Neuronal stem cell (in vitro differentiated cells): ENCODE measurements at regions not wholly inside any gene's neighbourhood (a gene's known extent, or its start where the extent isn't known, plus 50 kb on each side); places are given as distances from the start of the nearest gene placed in this dataset.

Experiments used
- DNase-seq: peaks from one replicate; pipeline ENCODE4 v3.0.0-alpha.2; 2013; ENCODE audit warnings: low spot score
- H2AFZ ChIP-seq: one replicate; pipeline ENCODE4 v1.6.1; 2013; ENCODE audit warnings: mild to moderate bottlenecking, low read length, inconsistent platforms
- H2AK5ac ChIP-seq: 2 replicates; pipeline ENCODE4 v1.6.1; 2013; ENCODE audit warnings: low read depth, mild to moderate bottlenecking, inconsistent platforms, low read length, moderate library complexity, mixed read lengths
- H2BK120ac ChIP-seq: 2 replicates; pipeline ENCODE4 v1.6.1; 2013; ENCODE audit warnings: low read depth, mild to moderate bottlenecking, inconsistent platforms, low read length, moderate library complexity, mixed read lengths
- H2BK12ac ChIP-seq: one replicate; pipeline ENCODE4 v1.6.1; 2013; ENCODE audit warnings: low read length, inconsistent platforms
- H2BK15ac ChIP-seq: 2 replicates; pipeline ENCODE4 v1.6.1; 2013; ENCODE audit warnings: mild to moderate bottlenecking, low read length, inconsistent platforms, mixed read lengths
- H2BK5ac ChIP-seq: one replicate; pipeline ENCODE4 v1.6.1; 2013; ENCODE audit warnings: inconsistent platforms, mild to moderate bottlenecking, low read length, moderate library complexity
- H3K14ac ChIP-seq: one replicate; pipeline ENCODE4 v1.6.1; 2013; ENCODE audit warnings: low read length, inconsistent platforms
- H3K18ac ChIP-seq: 2 replicates; pipeline ENCODE4 v1.6.1; 2013; ENCODE audit warnings: low read length, inconsistent platforms
- H3K23ac ChIP-seq: 2 replicates; pipeline ENCODE4 v1.6.1; 2013; ENCODE audit warnings: low read depth, mild to moderate bottlenecking, mixed read lengths, low read length, inconsistent platforms; ENCODE audit not compliant: poor library complexity
- H3K27ac ChIP-seq: replicated peaks from 3 replicates; pipeline ENCODE4 v1.5.1; 2013; ENCODE audit warnings: low read length, inconsistent platforms
- H3K27me3 ChIP-seq, 3 experiments: 2 replicates each; pipeline ENCODE4 v1.6.1; 2013; ENCODE audit warnings: low read length in 3 of 3, mild to moderate bottlenecking in 2 of 3, inconsistent platforms in 1 of 3, low read depth in 1 of 3, mixed read lengths in 1 of 3, moderate library complexity in 1 of 3; ENCODE audit not compliant: control insufficient read depth in 3 of 3, insufficient read depth in 3 of 3
- H3K36me3 ChIP-seq, 2 donors: replicated peaks in 1 of 2; 2 replicates each; pipeline ENCODE4 v1.6.1; 2013; ENCODE audit warnings: low read length in 2 of 2; ENCODE audit not compliant: control insufficient read depth in 2 of 2, insufficient read depth in 2 of 2
- H3K4ac ChIP-seq: 2 replicates; pipeline ENCODE4 v1.6.1; 2013; ENCODE audit warnings: inconsistent platforms, mild to moderate bottlenecking, low read length, moderate library complexity
- H3K4me1 ChIP-seq, 2 donors: 1 replicate in 1 of 2; 2 replicates in 1 of 2; pipeline ENCODE4 v1.6.1; 2013; ENCODE audit warnings: low read length in 2 of 2, low read depth in 1 of 2; ENCODE audit not compliant: control insufficient read depth in 2 of 2, insufficient read depth in 1 of 2
- H3K4me2 ChIP-seq: one replicate; pipeline ENCODE4 v1.6.1; 2013; ENCODE audit warnings: mild to moderate bottlenecking, low read length, inconsistent platforms; ENCODE audit not compliant: insufficient read depth, poor library complexity, severe bottlenecking
- H3K4me3 ChIP-seq, 2 donors: 2 replicates each; pipeline ENCODE4 v1.5.1; 2013; ENCODE audit warnings: low read length in 2 of 2, mild to moderate bottlenecking in 2 of 2, inconsistent platforms in 1 of 2, moderate library complexity in 1 of 2
- H3K79me1 ChIP-seq: one replicate; pipeline ENCODE4 v1.6.1; 2013; ENCODE audit warnings: low read depth, mild to moderate bottlenecking, inconsistent platforms, low read length, moderate library complexity
- H3K9ac ChIP-seq: one replicate; pipeline ENCODE4 v1.6.1; 2013; ENCODE audit warnings: mild to moderate bottlenecking, low read depth, low read length, inconsistent platforms; ENCODE audit not compliant: poor library complexity
- H3K9me3 ChIP-seq, 2 donors: replicated peaks in 1 of 2; 2 replicates each; pipeline versions ENCODE3 to v1.6.1; 2013; ENCODE audit warnings: low read length in 2 of 2, mild to moderate bottlenecking in 2 of 2, inconsistent platforms in 1 of 2, low read depth in 1 of 2, mixed read lengths in 1 of 2, moderate library complexity in 1 of 2; ENCODE audit not compliant: control insufficient read depth in 2 of 2, insufficient read depth in 1 of 2
- H4K8ac ChIP-seq: one replicate; pipeline ENCODE4 v1.6.1; 2013; ENCODE audit warnings: low read depth, mild to moderate bottlenecking, inconsistent platforms, low read length, moderate library complexity
- H4K91ac ChIP-seq: one replicate; pipeline ENCODE4 v1.6.1; 2013; ENCODE audit warnings: low read length, low read depth, mild to moderate bottlenecking, inconsistent platforms; ENCODE audit not compliant: poor library complexity
- WGBS, 2 donors: extraction: QIAGEN DNeasy Blood & Tissue Kit; methylation state at CpG; one replicate each; pipeline ENCODE4 v1.1.7; 2013; ENCODE audit warnings: missing lambda C conversion rate in 2 of 2, mixed read lengths in 1 of 2; ENCODE audit not compliant: insufficient read length in 2 of 2, insufficient replicate concordance in 1 of 2; ENCODE audit errors: extremely low coverage in 2 of 2; 5-methylcytosine and 5-hydroxymethylcytosine counted together

DNA sequence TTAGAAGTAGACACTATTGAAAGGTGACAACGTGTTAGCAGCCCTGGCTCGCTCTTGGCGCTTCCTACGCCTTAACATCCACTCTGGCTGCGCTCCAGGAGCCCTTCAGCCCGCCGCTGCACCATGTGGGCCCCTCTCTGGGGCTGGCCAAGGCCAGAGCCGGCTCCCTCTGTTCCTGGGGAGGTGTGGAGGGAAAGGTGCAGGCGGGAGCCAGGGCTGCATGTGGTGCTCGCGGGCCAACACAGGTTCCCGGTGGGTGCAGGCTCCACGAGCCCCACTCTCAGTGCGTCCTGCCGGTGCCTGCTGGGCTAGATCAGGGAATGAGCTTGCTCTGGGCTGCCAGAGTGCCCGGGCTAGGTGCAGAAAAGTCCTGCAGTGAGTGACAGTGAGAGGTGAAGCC is 1284.3 kb downstream of the OLFM4 start:
- Histone ChIP-seq H3K9ac (no peak overlapping the region), H4K8ac (no peak overlapping the region), H3K23ac (peak overlapping the region; percentile 65), H2BK15ac (no peak overlapping the region), H3K4me2 (no peak overlapping the region), H3K27ac (no peak overlapping the region), H3K4me3 (no peak overlapping the region), H3K14ac (no peak overlapping the region), H3K4ac (no peak overlapping the region), H3K9me3 (no peaks in the 10 kb centered on the region), H2AFZ (peak overlapping the region; percentile 22), H3K27me3 (no peaks in the 10 kb centered on the region), H2BK5ac (no peak overlapping the region), H3K4me1 (no peaks in the 10 kb centered on the region), H4K91ac (no peak overlapping the region), H2BK12ac (peak overlapping the region; percentile 58), H2BK120ac (no peak overlapping the region), H3K18ac (peak overlapping the region; percentile 35), H3K79me1 (no peaks in the 10 kb centered on the region), H2AK5ac (no peak overlapping the region), H3K36me3 (no peaks in the 10 kb centered on the region)
- DNase-seq, result no peak
- WGBS, 2 donors, result no CpG with 5 or more reads among the region's 16 CpGs

DNA sequence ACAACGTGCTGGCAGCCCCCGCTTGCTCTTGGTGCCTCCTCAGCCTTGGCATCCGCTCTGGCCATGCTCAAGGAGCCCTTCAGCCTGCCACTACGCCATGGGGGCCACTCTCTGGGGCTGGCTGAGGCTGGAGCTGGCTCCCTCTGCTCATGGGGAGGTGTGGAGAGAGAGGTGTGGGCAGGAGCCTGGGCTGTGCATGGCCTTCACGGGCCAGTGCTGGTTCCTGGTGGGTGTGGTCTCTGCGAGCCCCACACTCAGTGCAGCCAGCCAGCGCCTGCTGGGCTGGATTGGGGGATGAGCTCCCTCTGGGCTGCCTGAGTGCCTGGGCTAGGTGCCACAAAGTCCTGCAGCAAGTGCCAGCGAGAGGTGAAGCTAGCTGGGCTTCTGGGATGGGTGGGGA is 1289.1 kb downstream of the OLFM4 start:
- Histone ChIP-seq H3K27ac (no peak overlapping the region), H3K27me3 (no peaks in the 10 kb centered on the region), H3K4ac (no peak overlapping the region), H4K91ac (no peak overlapping the region), H3K36me3 (no peaks in the 10 kb centered on the region), H3K23ac (no peak overlapping the region), H3K18ac (no peak overlapping the region), H3K9ac (no peak overlapping the region), H2BK5ac (no peak overlapping the region), H2BK120ac (no peak overlapping the region), H2BK15ac (no peak overlapping the region), H4K8ac (no peak overlapping the region), H3K4me2 (no peak overlapping the region), H2AFZ (no peak overlapping the region), H3K9me3 (peaks cover 0 to 2% of the 10 kb centered on the region in 2 donors), H2AK5ac (no peak overlapping the region), H3K79me1 (no peaks in the 10 kb centered on the region), H3K14ac (no peak overlapping the region), H3K4me3 (peak overlapping the region in 1 of 2 donors; percentile 2), H3K4me1 (peaks cover 0 to 1% of the 10 kb centered on the region in 2 donors), H2BK12ac (no peak overlapping the region)
- DNase-seq, result no peak
- no CpG with 5 or more reads among the region's 8 CpGs for WGBS, 2 donors

DNA sequence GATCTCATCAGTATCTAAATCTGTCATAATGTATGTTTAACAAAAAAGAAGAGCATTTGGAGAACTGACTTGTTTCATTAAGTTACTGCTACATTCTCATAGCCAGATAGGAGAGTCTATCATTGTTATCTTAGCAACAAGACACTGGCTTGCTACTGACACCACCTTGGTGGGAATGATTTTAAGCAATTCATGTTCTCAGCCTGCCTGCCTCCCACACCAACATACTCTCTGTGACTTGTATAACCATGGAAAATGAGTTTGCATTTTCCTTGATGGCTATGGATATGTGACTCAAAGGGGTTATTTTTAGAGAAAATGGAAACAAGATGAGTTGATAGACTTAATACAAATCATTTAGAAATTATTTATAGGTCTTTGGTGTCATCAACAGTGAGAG is 1308.9 kb downstream of the OLFM4 start:
- Histone ChIP-seq H3K18ac (no peak overlapping the region), H3K4me3 (no peak overlapping the region), H3K4ac (no peak overlapping the region), H3K9me3 (peaks cover 0 to under 1% of the 10 kb centered on the region in 2 donors), H3K4me1 (no peaks in the 10 kb centered on the region), H3K27me3 (no peaks in the 10 kb centered on the region), H2BK5ac (no peak overlapping the region), H2BK15ac (no peak overlapping the region), H2AFZ (no peak overlapping the region), H3K9ac (no peak overlapping the region), H2AK5ac (no peak overlapping the region), H3K4me2 (no peak overlapping the region), H3K79me1 (peaks cover 1% of the 10 kb centered on the region), H3K14ac (no peak overlapping the region), H4K8ac (no peak overlapping the region), H3K23ac (no peak overlapping the region), H3K36me3 (no peaks in the 10 kb centered on the region), H3K27ac (no peak overlapping the region), H4K91ac (no peak overlapping the region), H2BK120ac (no peak overlapping the region), H2BK12ac (no peak overlapping the region)
- no peak for DNase-seq

DNA sequence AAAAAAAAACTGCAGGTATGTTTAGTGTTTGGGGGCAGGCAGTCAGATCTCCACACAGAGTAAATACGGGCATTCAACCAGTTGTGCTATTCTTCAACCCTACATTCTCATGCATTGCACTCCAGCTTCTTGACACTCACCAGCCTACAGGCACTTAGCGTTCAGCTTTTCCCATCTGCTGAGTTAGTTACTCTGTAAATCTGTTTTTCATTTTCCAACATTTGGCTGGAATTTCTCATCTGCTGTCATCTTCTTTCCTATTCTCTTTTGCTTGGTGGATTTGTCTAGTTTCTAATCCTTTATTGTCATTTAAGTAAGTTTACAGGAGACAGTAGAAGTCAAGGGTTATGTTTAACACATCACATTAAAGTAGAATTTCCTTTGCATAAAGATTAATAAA is 1318.9 kb downstream of the OLFM4 start:
- Histone ChIP-seq H2AK5ac (no peak overlapping the region), H4K8ac (no peak overlapping the region), H3K14ac (no peak overlapping the region), H3K4me2 (no peak overlapping the region), H3K9ac (no peak overlapping the region), H4K91ac (no peak overlapping the region), H3K36me3 (no peaks in the 10 kb centered on the region), H3K4ac (no peak overlapping the region), H3K4me3 (no peak overlapping the region), H2BK12ac (no peak overlapping the region), H3K27ac (no peak overlapping the region), H3K27me3 (no peaks in the 10 kb centered on the region), H2AFZ (no peak overlapping the region), H2BK120ac (no peak overlapping the region), H3K23ac (no peak overlapping the region), H3K9me3 (no peaks in the 10 kb centered on the region), H2BK15ac (no peak overlapping the region), H3K18ac (no peak overlapping the region), H3K79me1 (no peaks in the 10 kb centered on the region), H2BK5ac (no peak overlapping the region), H3K4me1 (no peaks in the 10 kb centered on the region)
- WGBS, 2 donors, result no CpG with 5 or more reads among the region's 2 CpGs
- no peak for DNase-seq
